Stomach (tissue), 8 donors: ENCODE measurements at regions not wholly inside any gene's neighbourhood (a gene's known extent, or its start where the extent isn't known, plus 50 kb on each side); places are given as distances from the start of the nearest gene placed in this dataset.
"Not testable (repeated sequence)": the region's sequence is repeated elsewhere in the genome, so short reads cannot be mapped to it uniquely, and the experiment has no call there.

Experiments
- DNase-seq, 2 donors: peaks; one replicate each; pipeline versions ENCODE4 v3.0.0 to v3.0.0-alpha.2; 2013 to 2019
- H3K27ac ChIP-seq, 5 donors: fragments of 200-600 bp in 4 of 5; sonication (generic) in 4 of 5; one replicate each; pipeline ENCODE4 v1.5.1; 2013 to 2019; ENCODE audit warnings: mild to moderate bottlenecking in 1 of 5, moderate library complexity in 1 of 5
- H3K27me3 ChIP-seq, 3 donors: fragments of 200-600 bp; sonication (generic); one replicate each; pipeline ENCODE4 v1.5.1; 2017 to 2019; ENCODE audit warnings: mixed run types in 1 of 3
- H3K36me3 ChIP-seq, 4 donors: fragments of 200-600 bp; sonication (generic); 1 replicate in 3 of 4; 2 replicates in 1 of 4; pipeline ENCODE4 v1.5.1; 2016 to 2019
- H3K4me1 ChIP-seq, 4 donors: fragments of 200-600 bp; sonication (generic); one replicate each; pipeline ENCODE4 v1.5.1; 2016 to 2019
- H3K4me3 ChIP-seq, 4 donors: fragments of 200-600 bp; sonication (generic) in 3 of 4; one replicate each; pipeline ENCODE4 v1.5.1; 2016 to 2019; ENCODE audit warnings: mild to moderate bottlenecking in 1 of 4
- H3K9me3 ChIP-seq, 4 donors: fragments of 200-600 bp; sonication (generic); one replicate each; pipeline ENCODE4 v1.5.1; 2016 to 2019
- EP300 ChIP-seq: sonication (generic); formaldehyde crosslinking; IDR thresholded peaks from one replicate; pipeline ENCODE4 v1.6.1; 2017; ENCODE audit warnings: antibody characterized with exemption
- POLR2A ChIP-seq, 4 donors: fragments of 450-650 bp; IDR thresholded peaks; one replicate each; pipeline ENCODE4 v1.6.1; 2016; ENCODE audit warnings: antibody characterized with exemption in 4 of 4, control low read depth in 2 of 4, mild to moderate bottlenecking in 1 of 4, moderate library complexity in 1 of 4
- POLR2AphosphoS5 ChIP-seq, 3 donors: sonication (generic); formaldehyde crosslinking; IDR thresholded peaks; one replicate each; pipeline ENCODE4 v1.6.1; 2016; ENCODE audit warnings: antibody characterized with exemption in 3 of 3
- WGBS, 5 donors: extraction: QIAGEN DNeasy Blood & Tissue Kit in 3 of 5; methylation state at CpG; one replicate each; pipeline versions ENCODE4 v1.1.5 to v1.1.7; 2013 to 2018; 5-methylcytosine and 5-hydroxymethylcytosine counted together
- intact Hi-C: fragments of 100-400 bp; cut with DNase I; formaldehyde crosslinking; loops from one replicate; pipeline ENCODE4 v1.15.1; 2023; ENCODE audit warnings: low total_unique reads
- TF ChIP-seq, protein P1 (sequence below), 7 experiments: fragments of 450-650 bp in 4 of 7; fragments of 200-600 bp in 3 of 7; sonication (generic) in 3 of 7; IDR thresholded peaks; one replicate each; pipeline ENCODE4 v1.5.1; 2016 to 2019; ENCODE audit warnings: antibody characterized with exemption in 7 of 7, control low read depth in 2 of 7, mild to moderate bottlenecking in 1 of 7
- donor health status: healthy with polysubstance abuse.
- donor health status: Bipolar disorder and iron deficiency.
- donor health status: healthy.

DNA sequence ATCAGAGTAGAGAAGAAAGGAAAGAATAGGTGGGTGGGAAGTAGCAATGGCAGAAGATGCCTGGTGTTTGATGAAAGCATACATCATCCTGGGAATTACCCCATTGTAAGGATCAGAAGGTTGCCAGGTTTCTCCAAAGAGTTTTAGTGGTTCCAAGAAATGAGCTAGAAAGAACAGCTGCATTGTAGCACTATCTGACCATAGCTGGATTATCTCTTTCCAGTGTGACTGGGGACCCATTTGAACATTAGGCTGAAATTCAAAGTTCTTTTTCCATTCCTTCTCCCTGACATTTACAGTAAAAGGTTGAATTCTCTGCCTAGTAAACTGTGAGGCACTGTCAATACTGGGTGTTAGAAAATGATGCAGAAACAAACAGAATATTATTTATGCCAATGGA is 244.4 kb downstream of the GALC start:
- intact Hi-C loops, result no loop called here
- Histone ChIP-seq H3K4me1 (no peaks in the 10 kb centered on the region), H3K27me3 (no peaks in the 10 kb centered on the region), H3K9me3 (no peaks in the 10 kb centered on the region), H3K4me3 (no peak overlapping the region), H3K27ac (no peak overlapping the region), H3K36me3 (no peaks in the 10 kb centered on the region)
- TF ChIP-seq, protein P1, sequence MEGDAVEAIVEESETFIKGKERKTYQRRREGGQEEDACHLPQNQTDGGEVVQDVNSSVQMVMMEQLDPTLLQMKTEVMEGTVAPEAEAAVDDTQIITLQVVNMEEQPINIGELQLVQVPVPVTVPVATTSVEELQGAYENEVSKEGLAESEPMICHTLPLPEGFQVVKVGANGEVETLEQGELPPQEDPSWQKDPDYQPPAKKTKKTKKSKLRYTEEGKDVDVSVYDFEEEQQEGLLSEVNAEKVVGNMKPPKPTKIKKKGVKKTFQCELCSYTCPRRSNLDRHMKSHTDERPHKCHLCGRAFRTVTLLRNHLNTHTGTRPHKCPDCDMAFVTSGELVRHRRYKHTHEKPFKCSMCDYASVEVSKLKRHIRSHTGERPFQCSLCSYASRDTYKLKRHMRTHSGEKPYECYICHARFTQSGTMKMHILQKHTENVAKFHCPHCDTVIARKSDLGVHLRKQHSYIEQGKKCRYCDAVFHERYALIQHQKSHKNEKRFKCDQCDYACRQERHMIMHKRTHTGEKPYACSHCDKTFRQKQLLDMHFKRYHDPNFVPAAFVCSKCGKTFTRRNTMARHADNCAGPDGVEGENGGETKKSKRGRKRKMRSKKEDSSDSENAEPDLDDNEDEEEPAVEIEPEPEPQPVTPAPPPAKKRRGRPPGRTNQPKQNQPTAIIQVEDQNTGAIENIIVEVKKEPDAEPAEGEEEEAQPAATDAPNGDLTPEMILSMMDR (IDR thresholded peaks at IDR 0.05), result no peak
- no peak for TF ChIP-seq POLR2A (IDR thresholded peaks at IDR 0.05)
- no peak for DNase-seq

DNA sequence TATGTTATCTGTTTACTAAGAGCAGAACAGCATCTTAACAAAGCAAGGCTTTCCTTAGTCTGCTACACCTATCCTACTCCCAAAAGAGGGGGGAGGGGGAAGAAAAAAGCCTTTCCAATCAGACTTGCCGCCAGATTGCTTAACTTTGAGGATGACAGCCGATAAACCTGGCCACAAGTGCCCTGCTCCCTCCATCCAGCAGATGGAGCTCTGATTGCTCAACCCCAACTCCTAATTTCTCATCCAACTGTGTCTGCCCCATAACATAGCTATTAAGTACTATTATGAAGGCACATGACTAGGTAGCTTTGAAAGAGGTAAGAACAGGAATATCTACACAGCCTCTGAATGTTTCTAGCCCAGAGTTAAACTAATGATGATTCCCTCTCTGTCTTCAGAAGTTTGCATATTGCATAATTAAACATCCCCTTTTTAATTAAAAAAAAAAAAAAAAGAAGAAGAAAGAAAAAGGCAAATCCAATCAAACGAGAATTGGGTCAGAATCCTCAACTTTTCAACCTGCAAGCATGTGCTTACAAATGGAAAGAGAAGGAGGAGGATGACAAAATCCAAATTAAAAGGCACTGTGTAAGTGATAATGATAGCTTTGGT is 247.4 kb downstream of the GALC start:
- peak in 1 of 2 donors; percentile 48 for DNase-seq
- WGBS, 5 donors, result 18 to 31% (median 21%) methylated on average over 3 of the region's 3 CpGs
- intact Hi-C loops, result no loop called here

GRCh38 chr14:87734577-87735360 is 258.2 kb downstream of the GALC start:
- DNase-seq, intact Hi-C loops, H3K9me3 ChIP-seq, H3K27me3 ChIP-seq, H3K27ac ChIP-seq, H3K4me3 ChIP-seq, H3K36me3 ChIP-seq, H3K4me1 ChIP-seq: not testable (repeated sequence)
- 92 to 96% (median 94%) methylated on average over 38 to 49 of the region's 49 CpGs for WGBS, 5 donors

More for the DNA sequence above, 247.4 kb downstream of the GALC start:
- Histone ChIP-seq H3K4me3 (no peak overlapping the region), H3K27ac (no peak overlapping the region), H3K27me3 (no peaks in the 10 kb centered on the region), H3K9me3 (peaks cover 0 to 3% (median 0%) of the 10 kb centered on the region in 4 donors), H3K4me1 (no peaks in the 10 kb centered on the region), H3K36me3 (no peaks in the 10 kb centered on the region)
- TF ChIP-seq POLR2A (IDR thresholded peaks at IDR 0.05) (no peak), POLR2AphosphoS5 (IDR thresholded peaks at IDR 0.05) (no peak), EP300 (no peak)
- TF ChIP-seq, protein P1 (IDR thresholded peaks at IDR 0.05), result peak in 4 of 7 experiments; percentile 29 to 52 (median 39)

- intact Hi-C loops, H3K27me3 ChIP-seq, H3K4me1 ChIP-seq, H3K4me3 ChIP-seq, H3K9me3 ChIP-seq, H3K36me3 ChIP-seq, H3K27ac ChIP-seq, DNase-seq: not testable (repeated sequence)
- WGBS, 5 donors, result 85 to 94% (median 85%) methylated on average over 7 of the region's 7 CpGs
Measured at GRCh38 chr14:87733115-87733514, 259.9 kb downstream of the GALC start.

GRCh38 chr14:87732562-87732961 is 260.4 kb downstream of the GALC start:
- Histone ChIP-seq H3K27ac (no peak overlapping the region), H3K27me3 (no peaks in the 10 kb centered on the region), H3K4me3 (no peak overlapping the region), H3K36me3 (no peaks in the 10 kb centered on the region), H3K4me1 (no peaks in the 10 kb centered on the region), H3K9me3 (peaks cover 0 to 7% (median 2%) of the 10 kb centered on the region in 4 donors)
- WGBS, 5 donors, result 70 to 77% (median 71%) methylated on average over 9 of the region's 9 CpGs
- no peak for DNase-seq
- intact Hi-C loops, result no loop called here
- TF ChIP-seq, protein P1 (IDR thresholded peaks at IDR 0.05), result no peak
- no peak for TF ChIP-seq POLR2A (IDR thresholded peaks at IDR 0.05)
- no peak for TF ChIP-seq EP300
- no peak for TF ChIP-seq POLR2AphosphoS5 (IDR thresholded peaks at IDR 0.05)
